Kidney tubule cell (primary cell): ENCODE measurements at regions not wholly inside any gene's neighbourhood (a gene's known extent, or its start where the extent isn't known, plus 50 kb on each side); places are given as distances from the start of the nearest gene placed in this dataset.

ENCODE experiments used
- DNase-seq: peaks from one replicate; pipeline ENCODE4 v3.0.0-alpha.2; 2018; ENCODE audit warnings: low spot score

- DNase-seq: no peak
Observed at GRCh38 chr10:83880252-83880791, 259.0 kb upstream of the GHITM start.

GRCh38 chr10:83881661-83882060, 257.6 kb upstream of the GHITM start:
- no peak for DNase-seq

GRCh38 chr10:83886871-83887270, 252.4 kb upstream of the GHITM start:
- DNase-seq: no peak

- no peak for DNase-seq
Observed at GRCh38 chr10:83892737-83893136, 246.6 kb upstream of the GHITM start.

- no peak for DNase-seq
Observed at GRCh38 chr10:83896219-83896618, 243.1 kb upstream of the GHITM start.

- no peak for DNase-seq
Observed at GRCh38 chr10:83897626-83898025, 241.7 kb upstream of the GHITM start.

GRCh38 chr10:83908506-83908905, 230.8 kb upstream of the GHITM start:
- no peak for DNase-seq

GRCh38 chr10:83909001-83909400, 230.3 kb upstream of the GHITM start:
- DNase-seq: no peak

- DNase-seq: no peak
Observed at GRCh38 chr10:83915801-83916200, 223.5 kb upstream of the GHITM start.

- peak; percentile 54 for DNase-seq
Observed at GRCh38 chr10:83917537-83918506, 221.5 kb upstream of the GHITM start.

- DNase-seq: no peak
Observed at GRCh38 chr10:83919187-83919586, 220.1 kb upstream of the GHITM start.

- DNase-seq: no peak
Observed at GRCh38 chr10:83921984-83922860, 217.1 kb upstream of the GHITM start.

GRCh38 chr10:83925133-83925532, 214.2 kb upstream of the GHITM start:
- no peak for DNase-seq

- DNase-seq: no peak
Observed at GRCh38 chr10:83926606-83927005, 212.7 kb upstream of the GHITM start.

GRCh38 chr10:83927166-83927565, 212.1 kb upstream of the GHITM start:
- no peak for DNase-seq

- DNase-seq: no peak
Observed at GRCh38 chr10:83929399-83929798, 209.9 kb upstream of the GHITM start.

GRCh38 chr10:83931669-83932068, 207.6 kb upstream of the GHITM start:
- no peak for DNase-seq

- no peak for DNase-seq
Observed at GRCh38 chr10:83932245-83932644, 207.1 kb upstream of the GHITM start.

- DNase-seq: no peak
Observed at GRCh38 chr10:83934062-83934461, 205.2 kb upstream of the GHITM start.

GRCh38 chr10:83934641-83935338, 204.5 kb upstream of the GHITM start:
- no peak for DNase-seq

GRCh38 chr10:83935339-83935736, 204.0 kb upstream of the GHITM start:
- no peak for DNase-seq

- DNase-seq: no peak
Observed at GRCh38 chr10:83935911-83936310, 203.4 kb upstream of the GHITM start.
